ENCODE measurements at regions not wholly inside any gene's neighbourhood (a gene's known extent, or its start where the extent isn't known, plus 50 kb on each side); places are given as distances from the start of the nearest gene placed in this dataset.
A peak's percentile ranks its signal among the peaks of the same experiment; 100 is the strongest.

DNA sequence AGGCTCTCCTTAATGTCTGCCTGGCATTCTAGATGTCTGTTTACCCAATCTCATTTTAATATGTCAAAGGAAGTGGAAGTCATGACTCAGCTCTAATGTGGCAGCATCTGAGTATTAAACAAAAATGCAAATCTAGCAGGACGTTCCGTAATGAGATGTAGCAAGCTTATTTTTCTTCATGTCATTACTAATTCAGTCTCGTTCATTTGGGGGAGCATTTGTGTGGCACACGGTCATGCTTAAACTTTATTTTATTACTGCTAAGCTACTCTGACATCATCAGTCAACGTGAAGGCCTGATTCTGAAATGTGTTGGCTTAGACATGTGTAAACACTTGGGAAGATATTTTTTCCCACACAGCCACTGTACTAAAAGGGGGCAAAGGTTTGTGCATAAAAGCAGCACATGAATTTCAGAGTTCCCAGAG is 326.7 kb upstream of the TMPO start:
- TF ChIP-seq, protein P1, sequence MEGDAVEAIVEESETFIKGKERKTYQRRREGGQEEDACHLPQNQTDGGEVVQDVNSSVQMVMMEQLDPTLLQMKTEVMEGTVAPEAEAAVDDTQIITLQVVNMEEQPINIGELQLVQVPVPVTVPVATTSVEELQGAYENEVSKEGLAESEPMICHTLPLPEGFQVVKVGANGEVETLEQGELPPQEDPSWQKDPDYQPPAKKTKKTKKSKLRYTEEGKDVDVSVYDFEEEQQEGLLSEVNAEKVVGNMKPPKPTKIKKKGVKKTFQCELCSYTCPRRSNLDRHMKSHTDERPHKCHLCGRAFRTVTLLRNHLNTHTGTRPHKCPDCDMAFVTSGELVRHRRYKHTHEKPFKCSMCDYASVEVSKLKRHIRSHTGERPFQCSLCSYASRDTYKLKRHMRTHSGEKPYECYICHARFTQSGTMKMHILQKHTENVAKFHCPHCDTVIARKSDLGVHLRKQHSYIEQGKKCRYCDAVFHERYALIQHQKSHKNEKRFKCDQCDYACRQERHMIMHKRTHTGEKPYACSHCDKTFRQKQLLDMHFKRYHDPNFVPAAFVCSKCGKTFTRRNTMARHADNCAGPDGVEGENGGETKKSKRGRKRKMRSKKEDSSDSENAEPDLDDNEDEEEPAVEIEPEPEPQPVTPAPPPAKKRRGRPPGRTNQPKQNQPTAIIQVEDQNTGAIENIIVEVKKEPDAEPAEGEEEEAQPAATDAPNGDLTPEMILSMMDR (IDR thresholded peaks at IDR 0.05; ENCODE audit: insufficient read depth, low read depth, low read length) = no peak
- no peak overlapping the region for H3K4me3 ChIP-seq (ENCODE audit: low read depth, low read length)
- peak; percentile 22 for DNase-seq (ENCODE audit: low read depth)

DNA sequence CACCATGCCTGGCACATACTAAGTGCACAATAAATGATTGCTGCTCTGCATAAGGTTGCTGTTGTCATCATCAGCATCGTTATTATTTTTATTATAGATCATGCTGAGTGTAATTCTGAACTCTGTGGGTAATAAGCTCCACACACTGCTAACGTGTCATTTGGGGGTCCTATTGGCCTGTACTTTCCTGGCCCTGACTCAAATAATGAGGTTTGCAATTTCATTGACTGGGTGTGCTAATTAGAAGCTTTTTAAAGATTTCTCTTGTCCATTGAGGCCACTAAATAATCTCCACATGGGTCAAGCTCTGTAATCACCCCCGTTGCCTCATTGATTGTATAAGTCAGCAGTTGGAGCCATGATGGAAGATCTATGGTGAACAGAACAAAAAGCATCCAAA is 320.8 kb upstream of the TMPO start:
- TF ChIP-seq, protein P1 (IDR thresholded peaks at IDR 0.05; ENCODE audit: insufficient read depth, low read depth, low read length) = no peak
- H3K4me3 ChIP-seq (ENCODE audit: low read depth, low read length) = no peak overlapping the region
- no peak for DNase-seq (ENCODE audit: low read depth)

DNA sequence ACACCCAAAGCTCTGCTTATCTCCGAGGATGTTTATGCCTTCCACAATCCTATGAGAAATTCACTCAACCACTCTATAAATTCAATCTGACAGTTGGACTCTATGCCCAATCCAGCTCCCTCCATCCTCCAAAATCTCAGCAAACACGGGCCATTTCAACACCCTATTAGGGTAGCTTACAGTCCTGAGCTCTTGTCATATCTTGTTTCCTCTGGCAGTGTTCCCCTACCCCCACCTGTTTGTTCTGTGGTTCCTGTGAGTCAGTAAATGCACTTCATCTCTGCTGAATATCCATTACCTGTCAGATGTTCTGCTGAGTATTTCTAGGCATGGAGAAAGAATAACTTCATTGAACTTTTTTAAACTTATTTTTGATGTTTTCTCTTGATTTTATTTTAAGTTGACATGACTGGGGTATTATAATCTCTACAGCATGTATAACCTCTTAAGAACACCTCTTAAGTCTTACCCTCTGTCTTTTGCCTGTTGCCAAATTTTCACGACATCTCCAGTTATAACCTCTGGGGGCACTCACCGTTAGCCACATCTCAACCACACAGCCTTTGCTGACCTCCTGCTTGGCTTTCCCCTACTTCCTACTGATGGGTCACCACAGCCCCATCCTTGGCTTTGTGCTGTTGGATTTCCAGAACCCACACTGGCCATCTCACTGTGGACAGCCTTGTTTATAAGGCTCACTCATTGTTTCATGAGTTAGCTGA is 317.0 kb upstream of the TMPO start:
- TF ChIP-seq, protein P1 (IDR thresholded peaks at IDR 0.05; ENCODE audit: insufficient read depth, low read depth, low read length) = no peak
- no peak for DNase-seq (ENCODE audit: low read depth)
- no peak overlapping the region for H3K4me3 ChIP-seq (ENCODE audit: low read depth, low read length)

DNA sequence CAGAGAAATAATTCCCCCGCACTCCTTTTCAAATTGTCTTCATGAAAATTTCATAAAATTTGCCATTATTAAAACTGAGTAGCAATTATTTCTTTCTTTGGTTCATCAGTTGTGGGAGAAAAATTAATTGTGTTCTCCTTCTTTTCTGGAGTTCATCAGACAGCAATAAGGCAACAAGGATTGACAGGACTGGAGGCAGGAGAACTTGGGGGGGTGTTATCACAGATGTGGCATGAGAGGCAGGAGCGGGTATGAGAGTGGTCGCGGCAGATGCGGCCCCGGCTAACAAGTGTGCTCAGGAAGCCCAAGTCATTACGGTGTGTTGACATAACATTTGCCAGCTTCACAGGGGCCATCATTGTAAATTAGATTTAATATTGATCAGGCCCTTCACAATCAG is 306.6 kb upstream of the TMPO start:
- TF ChIP-seq, protein P1 (IDR thresholded peaks at IDR 0.05; ENCODE audit: insufficient read depth, low read depth, low read length) = no peak
- DNase-seq (ENCODE audit: low read depth) = no peak
- no peak overlapping the region for H3K4me3 ChIP-seq (ENCODE audit: low read depth, low read length)

DNA sequence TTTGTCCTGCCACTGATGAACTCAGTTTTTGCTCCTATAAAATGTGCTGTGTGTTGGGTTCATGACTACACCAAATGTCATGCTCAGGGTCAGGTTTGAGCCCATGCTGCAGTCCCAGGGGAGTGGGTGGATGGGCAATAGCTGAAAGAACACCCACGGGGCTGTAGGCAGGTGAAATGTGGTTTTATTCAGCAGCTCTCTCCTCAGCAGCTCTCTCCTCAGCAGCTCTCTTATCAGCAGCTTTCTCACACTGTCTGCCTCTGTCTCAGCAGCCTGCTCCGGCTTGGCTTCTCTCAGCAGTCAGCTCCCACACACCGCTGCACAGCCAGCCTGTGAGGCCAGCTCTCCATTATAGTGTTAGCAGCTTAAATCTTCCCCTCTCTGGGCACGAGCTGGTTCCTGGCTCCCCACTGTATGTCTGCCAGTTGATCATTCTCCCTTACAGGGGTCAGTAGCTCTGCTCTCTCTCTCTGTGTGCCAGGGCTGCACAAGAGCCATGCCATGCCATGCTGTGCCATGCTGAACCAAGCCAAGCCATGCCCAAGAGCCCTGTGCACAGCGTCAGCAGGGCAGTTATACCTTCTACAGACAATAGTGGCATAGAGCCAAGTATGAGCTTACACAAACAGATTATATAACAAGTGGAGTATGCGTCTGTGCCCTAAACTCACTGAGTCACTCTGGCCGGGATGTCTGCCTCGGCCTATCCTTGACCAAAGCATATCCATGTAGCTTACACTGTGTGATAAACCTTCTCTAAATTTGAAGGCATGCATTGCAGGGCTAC is 303.3 kb upstream of the TMPO start:
- TF ChIP-seq, protein P1 (IDR thresholded peaks at IDR 0.05; ENCODE audit: insufficient read depth, low read depth, low read length) = no peak
- H3K4me3 ChIP-seq (ENCODE audit: low read depth, low read length) = no peak overlapping the region
- DNase-seq (ENCODE audit: low read depth) = no peak

DNA sequence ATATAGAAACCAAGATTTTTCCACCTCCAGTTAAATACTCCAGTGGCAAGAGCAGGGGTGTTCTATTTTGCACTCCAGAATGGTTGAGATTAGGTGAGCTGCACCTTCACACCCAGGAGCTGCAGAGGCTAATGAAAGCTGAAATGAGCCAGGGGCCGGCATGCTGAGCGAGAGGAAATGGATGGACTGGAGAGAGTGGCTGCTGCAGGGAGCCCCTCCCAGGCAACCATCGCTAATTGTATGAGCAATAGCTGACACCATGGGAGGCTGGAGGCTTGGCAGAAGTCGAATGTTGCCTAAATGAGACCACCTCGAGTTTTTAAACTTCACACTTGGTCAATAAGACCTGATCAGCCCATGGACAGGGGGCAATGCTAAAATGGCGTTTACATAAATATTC is 301.8 kb upstream of the TMPO start:
- DNase-seq (ENCODE audit: low read depth) = no peak

More for the DNA sequence above, 301.8 kb upstream of the TMPO start:
- no peak overlapping the region for H3K4me3 ChIP-seq (ENCODE audit: low read depth, low read length)
- TF ChIP-seq, protein P1 (IDR thresholded peaks at IDR 0.05; ENCODE audit: insufficient read depth, low read depth, low read length) = no peak

Measured in fibroblast of villous mesenchyme (primary cell).